Cardiac fibroblast (primary cell): ENCODE measurements at regions not wholly inside any gene's neighbourhood (a gene's known extent, or its start where the extent isn't known, plus 50 kb on each side); places are given as distances from the start of the nearest gene placed in this dataset.

Experiments
- DNase-seq, 2 donors: peaks; one replicate each; pipeline versions ENCODE4 v3.0.0 to v3.0.0-alpha.2; 2010; ENCODE audit warnings: low read depth in 2 of 2
- H3K4me3 ChIP-seq, 2 donors: replicated peaks in 1 of 2; 1 replicate in 1 of 2; 2 replicates in 1 of 2; pipeline ENCODE4 v1.5.1; 2011; ENCODE audit warnings: low read depth in 2 of 2, low read length in 2 of 2, mild to moderate bottlenecking in 2 of 2, moderate library complexity in 1 of 2
- CTCF ChIP-seq: IDR thresholded peaks from one replicate; pipeline ENCODE4 v1.5.1; 2011; ENCODE audit warnings: low read depth, mild to moderate bottlenecking, low read length, inconsistent platforms

- TF ChIP-seq CTCF = no peak
- no peak overlapping the region for H3K4me3 ChIP-seq
- no peak for DNase-seq
Measured at GRCh38 chr14:97942921-97943320, 1145.7 kb downstream of the VRK1 start.

- DNase-seq = no peak
- no peak overlapping the region for H3K4me3 ChIP-seq
- TF ChIP-seq CTCF = no peak
Measured at GRCh38 chr14:97943619-97944018, 1146.4 kb downstream of the VRK1 start.

- no peak overlapping the region for H3K4me3 ChIP-seq
- no peak for TF ChIP-seq CTCF
- no peak for DNase-seq
Measured at GRCh38 chr14:97944380-97944779, 1147.2 kb downstream of the VRK1 start.

GRCh38 chr14:97945631-97946030 lies 1148.4 kb downstream of the VRK1 start:
- no peak for DNase-seq
- no peak for TF ChIP-seq CTCF
- H3K4me3 ChIP-seq = no peak overlapping the region

GRCh38 chr14:97946240-97946639 lies 1149.1 kb downstream of the VRK1 start:
- TF ChIP-seq CTCF = no peak
- no peak for DNase-seq
- H3K4me3 ChIP-seq = no peak overlapping the region

GRCh38 chr14:97946641-97947040 lies 1149.5 kb downstream of the VRK1 start:
- H3K4me3 ChIP-seq = no peak overlapping the region
- TF ChIP-seq CTCF = no peak
- no peak for DNase-seq

GRCh38 chr14:97948841-97949240 lies 1151.7 kb downstream of the VRK1 start:
- no peak for TF ChIP-seq CTCF
- H3K4me3 ChIP-seq = no peak overlapping the region
- DNase-seq = no peak
